SHP77 treated with DMSO at 0.1 percent for 48 hours (cell line): ENCODE measurements at regions not wholly inside any gene's neighbourhood (a gene's known extent, or its start where the extent isn't known, plus 50 kb on each side); places are given as distances from the start of the nearest gene placed in this dataset.

Source experiments
- DNase-seq: peaks from one replicate; lab custom pipeline; 2025; lab: John Stamatoyannopoulos, UW

GRCh38 chr1:4045397-4046010 is 145.4 kb upstream of the C1orf174 start:
- DNase-seq, result no peak

GRCh38 chr1:4046836-4047461 is 146.9 kb upstream of the C1orf174 start:
- no peak for DNase-seq

DNA sequence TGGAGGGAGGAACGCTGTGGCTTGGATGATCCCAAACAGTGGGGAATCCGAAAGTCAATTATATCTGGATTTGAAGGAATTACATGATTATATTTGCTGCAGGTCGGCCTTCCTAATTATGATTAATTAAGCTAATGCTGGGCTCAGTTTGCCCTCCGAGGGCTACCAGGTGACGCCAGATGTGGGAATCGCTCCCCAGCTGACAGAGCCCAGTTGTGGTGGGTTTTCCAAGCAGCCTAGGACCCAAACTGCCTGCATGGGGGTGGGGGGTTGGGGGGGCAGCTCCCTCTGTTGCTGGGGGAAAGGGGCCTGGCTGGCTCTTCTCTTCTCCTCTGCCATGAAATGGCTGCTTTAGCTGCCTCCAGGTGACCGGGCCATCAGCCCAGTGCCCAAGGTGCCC is 147.6 kb upstream of the C1orf174 start:
- DNase-seq, result no peak

DNA sequence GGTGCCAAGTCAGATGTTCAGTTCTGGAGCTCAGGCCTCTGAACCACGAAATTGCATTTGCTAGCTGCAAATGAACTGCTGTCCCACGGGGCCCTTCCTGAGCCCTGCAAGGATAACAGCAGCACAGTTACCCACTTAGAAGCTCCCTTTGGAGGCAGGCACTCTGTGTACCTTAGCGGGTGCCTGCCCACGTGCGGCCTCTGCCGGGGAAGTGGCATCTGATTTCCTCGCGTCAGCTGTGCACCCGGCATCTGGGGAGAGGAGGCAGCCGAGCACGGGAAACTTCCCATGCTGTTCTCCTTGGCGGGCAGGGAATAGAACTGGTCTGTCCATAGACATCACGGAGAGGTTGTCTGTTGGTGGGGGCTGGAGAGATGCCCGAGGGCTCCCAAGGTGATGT is 148.0 kb upstream of the C1orf174 start:
- no peak for DNase-seq

- DNase-seq, result no peak
Observed at GRCh38 chr1:4048921-4049320, 148.8 kb upstream of the C1orf174 start.

- no peak for DNase-seq
Observed at GRCh38 chr1:4050998-4051397, 150.9 kb upstream of the C1orf174 start.

DNA sequence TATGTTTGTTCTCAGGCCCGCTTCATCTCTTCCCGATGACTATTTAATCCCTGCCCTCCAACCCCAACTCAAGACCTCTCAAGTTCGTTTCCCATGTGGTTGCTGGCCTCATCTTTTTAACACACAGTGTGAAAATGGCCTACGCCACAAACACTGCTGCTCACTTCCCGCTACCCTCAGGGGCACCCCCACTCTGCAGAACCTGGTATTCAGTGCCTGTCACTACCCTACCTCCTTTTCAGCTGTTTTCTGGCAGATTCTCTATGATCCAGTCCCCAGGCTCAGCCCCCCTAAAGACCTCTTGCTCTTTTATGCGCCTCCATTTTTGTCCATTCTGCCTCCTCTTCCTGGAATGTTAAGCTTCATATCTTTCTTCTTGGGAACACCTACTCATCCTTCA is 152.6 kb upstream of the C1orf174 start:
- DNase-seq, result no peak

DNA sequence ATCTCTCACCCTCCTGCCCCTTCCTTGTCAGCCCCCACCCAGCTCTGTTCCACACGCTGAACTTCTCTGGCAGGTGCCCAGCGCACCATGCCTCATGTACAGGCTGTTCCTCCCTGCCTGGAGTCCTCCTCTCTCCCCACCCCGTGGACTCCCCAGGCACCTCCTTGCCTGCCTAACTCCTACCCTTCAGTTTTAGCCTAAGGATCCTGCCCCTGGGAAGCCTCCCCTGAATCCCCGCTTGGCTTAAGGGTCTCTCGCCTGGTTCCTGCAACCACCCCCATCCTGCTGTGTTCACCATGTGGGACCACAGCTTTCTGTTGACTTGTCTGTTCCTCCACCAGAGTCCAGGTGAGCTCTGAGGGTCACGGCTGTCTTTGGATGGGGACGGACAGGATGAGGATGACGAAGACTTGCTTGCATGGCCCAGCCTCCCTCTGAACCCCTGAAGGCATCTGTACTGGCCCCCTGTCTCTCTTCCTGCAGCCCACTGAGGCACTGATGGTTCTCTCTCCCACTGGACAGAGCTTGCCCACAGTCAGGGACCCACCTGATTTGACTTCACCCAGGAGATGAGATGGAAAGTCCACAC is 153.2 kb upstream of the C1orf174 start:
- DNase-seq, result no peak

GRCh38 chr1:4053774-4054173 is 153.7 kb upstream of the C1orf174 start:
- no peak for DNase-seq

- DNase-seq, result no peak
Observed at GRCh38 chr1:4055294-4055967, 155.4 kb upstream of the C1orf174 start.

DNA sequence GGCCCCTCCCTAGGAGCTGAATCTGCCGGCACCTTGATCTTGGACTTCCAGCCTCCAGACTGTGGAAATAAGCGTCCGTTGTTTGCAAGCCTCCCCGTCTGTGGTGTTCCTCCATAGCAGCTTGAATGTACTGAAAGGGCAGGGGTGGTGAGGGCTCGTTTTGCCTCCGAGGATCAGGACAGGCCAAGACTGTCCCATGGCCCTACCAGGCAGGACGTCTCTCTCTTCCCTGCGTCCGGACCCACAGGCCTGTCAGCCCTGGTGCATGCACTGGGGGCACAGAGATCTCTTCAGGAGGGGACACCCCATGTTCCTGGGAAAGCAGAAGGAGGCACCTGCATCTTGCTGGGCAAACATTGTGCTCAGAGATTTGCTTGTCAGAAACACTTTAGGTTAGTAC is 156.3 kb upstream of the C1orf174 start:
- DNase-seq, result no peak

- no peak for DNase-seq
Observed at GRCh38 chr1:4056989-4057388, 156.9 kb upstream of the C1orf174 start.

- no peak for DNase-seq
Observed at GRCh38 chr1:4057603-4058002, 157.5 kb upstream of the C1orf174 start.

DNA sequence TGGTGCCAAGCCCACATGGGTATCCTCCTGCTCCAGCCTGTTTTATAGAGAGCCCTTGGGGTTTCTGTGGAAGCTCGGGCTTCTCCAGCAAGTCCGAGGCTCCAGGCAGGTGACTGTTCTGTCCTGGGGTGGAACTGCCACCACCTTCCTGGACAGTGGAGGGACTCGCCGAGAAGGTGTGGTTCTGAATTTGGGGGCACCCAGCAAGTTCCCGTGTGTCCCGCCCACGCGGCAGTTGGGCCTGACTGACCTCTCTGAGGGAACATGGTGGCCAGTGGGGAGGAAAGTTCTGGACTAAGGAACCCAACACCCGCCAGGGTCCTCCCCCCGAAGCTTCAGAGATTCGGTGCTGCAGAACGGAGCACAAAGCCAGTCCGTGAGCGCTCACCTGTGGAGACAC is 158.1 kb upstream of the C1orf174 start:
- DNase-seq, result no peak

- DNase-seq, result no peak
Observed at GRCh38 chr1:4058706-4059105, 158.6 kb upstream of the C1orf174 start.

- no peak for DNase-seq
Observed at GRCh38 chr1:4059270-4059669, 159.2 kb upstream of the C1orf174 start.

GRCh38 chr1:4060850-4061249 is 160.8 kb upstream of the C1orf174 start:
- no peak for DNase-seq

- no peak for DNase-seq
Observed at GRCh38 chr1:4061521-4062031, 161.5 kb upstream of the C1orf174 start.

GRCh38 chr1:4062041-4062440 is 162.0 kb upstream of the C1orf174 start:
- no peak for DNase-seq

- no peak for DNase-seq
Observed at GRCh38 chr1:4062560-4062959, 162.5 kb upstream of the C1orf174 start.

GRCh38 chr1:4062992-4063391 is 162.9 kb upstream of the C1orf174 start:
- no peak for DNase-seq

GRCh38 chr1:4063516-4063915 is 163.4 kb upstream of the C1orf174 start:
- DNase-seq, result no peak
